Activated CD4-positive, alpha-beta memory T cell treated with anti-CD3 and anti-CD28 coated beads for 36 hours (primary cell): ENCODE measurements at regions not wholly inside any gene's neighbourhood (a gene's known extent, or its start where the extent isn't known, plus 50 kb on each side); places are given as distances from the start of the nearest gene placed in this dataset.

ENCODE experiments used
- CTCF ChIA-PET: fragments of 350-600 bp; sonication (Branson Sonifier 250); formaldehyde crosslinking; loops from one replicate; lab custom pipeline; 2021; ENCODE audit warnings: antibody characterized with exemption, inconsistent platforms; lab: Charles Lee
- POLR2A ChIA-PET: fragments of 350-600 bp; sonication (Branson Sonifier 250); formaldehyde crosslinking; loops from one replicate; lab custom pipeline; 2021; ENCODE audit warnings: antibody characterized with exemption; lab: Charles Lee
- DNase-seq: peaks from one replicate; pipeline ENCODE4 v3.0.0-alpha.2; 2020
- H3K27ac Mint-ChIP-seq: one replicate; pipeline ENCODE4 v1.8.0; 2021; ENCODE audit warnings: mixed read lengths
- H3K27me3 Mint-ChIP-seq: one replicate; pipeline ENCODE4 v1.8.0; 2021; ENCODE audit warnings: mixed read lengths
- H3K36me3 Mint-ChIP-seq: one replicate; pipeline ENCODE4 v1.8.0; 2021; ENCODE audit warnings: mixed read lengths
- H3K4me1 Mint-ChIP-seq: one replicate; pipeline ENCODE4 v1.8.0; 2021; ENCODE audit warnings: low read depth, mixed read lengths
- H3K4me3 Mint-ChIP-seq: one replicate; pipeline ENCODE4 v1.8.0; 2021; ENCODE audit warnings: mild to moderate bottlenecking, mixed read lengths
- H3K9me3 Mint-ChIP-seq: one replicate; pipeline ENCODE4 v1.8.0; 2021; ENCODE audit warnings: mixed read lengths
- intact Hi-C: fragments of 100-400 bp; cut with micrococcal nuclease; formaldehyde crosslinking; loops from one replicate; pipeline ENCODE4 v1.15.1; 2023

DNA sequence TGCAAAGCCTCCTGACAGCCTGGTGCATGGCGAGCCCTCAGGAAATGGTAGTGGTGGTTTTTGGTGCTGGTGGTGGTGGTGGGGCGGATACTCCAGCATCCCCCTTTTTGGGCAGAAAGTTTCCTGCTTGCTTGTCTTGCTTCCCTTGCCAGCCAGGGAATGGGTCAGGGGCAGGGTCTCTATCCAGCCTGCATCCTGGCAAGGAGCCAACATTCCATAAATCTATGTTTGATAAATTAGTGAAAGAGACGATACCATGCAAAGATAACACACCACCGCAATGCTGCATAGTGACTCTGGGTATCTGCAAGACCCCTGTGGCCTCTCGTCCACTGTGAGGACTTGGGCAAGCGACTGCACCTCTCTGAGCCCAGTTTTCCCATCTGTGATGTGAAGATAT, 246.2 kb downstream of the LRFN2 start:
- Mint-ChIP-seq H3K27me3 (peaks cover 6% of the 10 kb centered on the region), H3K4me3 (no peak overlapping the region)

DNA sequence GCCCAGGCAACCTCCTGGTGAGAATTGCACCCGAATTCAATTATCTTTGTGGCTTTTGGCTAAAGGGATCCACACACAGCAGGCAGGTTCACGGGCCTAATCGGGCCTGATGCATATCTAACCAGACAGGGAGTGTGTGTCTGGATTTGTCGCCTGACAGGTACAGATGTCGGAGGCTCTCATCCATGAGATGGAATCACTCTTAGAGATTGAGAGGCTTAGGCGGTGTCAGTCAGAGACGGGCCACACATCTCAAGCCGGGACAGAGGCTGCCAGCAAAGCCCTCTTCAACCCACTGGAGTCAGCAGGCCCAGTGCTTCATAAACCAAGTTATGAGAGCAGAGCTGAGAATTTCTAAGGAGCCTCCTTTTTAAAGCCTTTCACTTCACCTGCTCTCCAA, 247.0 kb downstream of the LRFN2 start:
- ChIA-PET POLR2A (no interaction called here), CTCF (no interaction called here)
- no peaks in the 10 kb centered on the region for H3K9me3 Mint-ChIP-seq
- H3K27ac Mint-ChIP-seq: no peak overlapping the region
- no peaks in the 10 kb centered on the region for H3K4me1 Mint-ChIP-seq
- H3K27me3 Mint-ChIP-seq: peaks cover 7% of the 10 kb centered on the region
- intact Hi-C loops: no loop called here
- no peaks in the 10 kb centered on the region for H3K36me3 Mint-ChIP-seq
- H3K4me3 Mint-ChIP-seq: no peak overlapping the region
- no peak for DNase-seq

More for the DNA sequence above, 246.2 kb downstream of the LRFN2 start:
- no peaks in the 10 kb centered on the region for H3K36me3 Mint-ChIP-seq
- no peak for DNase-seq
- H3K4me1 Mint-ChIP-seq: no peaks in the 10 kb centered on the region
- H3K27ac Mint-ChIP-seq: no peak overlapping the region
- intact Hi-C loops: no loop called here
- CTCF ChIA-PET: no interaction called here
- H3K9me3 Mint-ChIP-seq: no peaks in the 10 kb centered on the region
- POLR2A ChIA-PET: no interaction called here

DNA sequence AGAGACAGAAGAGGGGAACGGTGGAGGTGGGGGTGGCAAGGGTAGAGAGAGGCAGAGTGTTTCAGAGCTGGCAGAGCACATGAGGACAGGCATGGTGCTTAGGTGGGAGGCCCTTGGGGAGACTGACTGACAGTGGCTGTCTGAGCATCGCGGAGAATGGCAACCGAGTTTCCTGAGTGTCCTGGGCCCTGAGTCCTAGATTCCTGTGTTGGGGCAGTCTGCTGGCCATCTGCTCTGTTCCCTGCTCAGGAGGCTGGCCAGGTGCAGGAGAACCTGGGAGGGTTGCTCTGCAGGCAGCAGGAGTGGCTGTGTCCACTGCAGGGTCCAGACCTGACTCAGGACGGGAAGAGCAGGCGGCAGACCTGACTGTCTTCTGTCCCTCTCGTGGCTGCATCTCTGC, 248.9 kb downstream of the LRFN2 start:
- CTCF ChIA-PET: no interaction called here
- Mint-ChIP-seq H3K9me3 (no peaks in the 10 kb centered on the region), H3K27ac (no peak overlapping the region), H3K4me1 (no peaks in the 10 kb centered on the region), H3K36me3 (no peaks in the 10 kb centered on the region), H3K4me3 (no peak overlapping the region), H3K27me3 (peaks cover 7% of the 10 kb centered on the region)
- intact Hi-C loops: no loop called here
- DNase-seq: no peak
- POLR2A ChIA-PET: no interaction called here

DNA sequence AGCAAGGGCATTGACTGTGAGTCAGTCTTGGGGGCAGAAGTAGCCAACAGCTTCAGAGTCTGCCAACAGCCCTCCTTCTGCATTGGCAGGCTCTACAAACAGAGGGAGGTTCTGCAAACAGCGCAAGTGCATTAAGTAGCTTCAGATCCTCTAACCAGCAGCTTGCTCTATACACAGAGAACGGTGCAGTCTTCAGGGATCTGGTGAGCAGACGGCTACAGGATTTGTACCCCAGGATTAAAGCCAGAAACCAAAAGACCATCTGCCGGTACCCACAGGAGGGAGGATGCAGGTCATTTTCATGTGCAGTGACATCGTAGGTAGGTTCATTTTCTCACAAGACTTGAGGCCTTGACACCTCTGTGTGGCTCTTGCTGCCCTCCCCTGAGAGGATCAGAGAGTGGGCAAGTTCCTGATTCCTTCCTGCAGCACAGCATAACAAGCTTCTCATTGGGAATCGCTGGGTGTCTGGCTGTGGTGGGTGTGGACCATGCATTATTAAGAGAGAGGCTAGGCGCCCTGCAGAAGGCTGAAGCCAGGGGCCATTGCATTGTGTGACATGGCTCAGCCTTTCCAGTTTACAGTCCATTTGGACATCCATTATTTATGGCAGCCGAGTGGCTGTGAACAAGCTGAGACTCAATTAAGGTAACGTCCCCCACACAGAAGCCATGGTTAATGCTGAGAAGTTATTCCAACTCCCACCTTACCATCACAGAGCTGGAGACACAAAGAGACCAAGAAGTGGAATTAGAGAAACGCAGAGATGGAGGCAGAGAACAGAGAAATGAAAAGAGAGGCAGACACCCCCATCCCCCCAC, 250.0 kb downstream of the LRFN2 start:
- H3K27ac Mint-ChIP-seq: no peak overlapping the region
- CTCF ChIA-PET: no interaction called here
- intact Hi-C loops: no loop called here
- no peaks in the 10 kb centered on the region for H3K36me3 Mint-ChIP-seq
- H3K4me1 Mint-ChIP-seq: no peaks in the 10 kb centered on the region
- no peak overlapping the region for H3K4me3 Mint-ChIP-seq
- H3K27me3 Mint-ChIP-seq: peaks cover 7% of the 10 kb centered on the region
- POLR2A ChIA-PET: no interaction called here
- no peak for DNase-seq
- H3K9me3 Mint-ChIP-seq: no peaks in the 10 kb centered on the region

DNA sequence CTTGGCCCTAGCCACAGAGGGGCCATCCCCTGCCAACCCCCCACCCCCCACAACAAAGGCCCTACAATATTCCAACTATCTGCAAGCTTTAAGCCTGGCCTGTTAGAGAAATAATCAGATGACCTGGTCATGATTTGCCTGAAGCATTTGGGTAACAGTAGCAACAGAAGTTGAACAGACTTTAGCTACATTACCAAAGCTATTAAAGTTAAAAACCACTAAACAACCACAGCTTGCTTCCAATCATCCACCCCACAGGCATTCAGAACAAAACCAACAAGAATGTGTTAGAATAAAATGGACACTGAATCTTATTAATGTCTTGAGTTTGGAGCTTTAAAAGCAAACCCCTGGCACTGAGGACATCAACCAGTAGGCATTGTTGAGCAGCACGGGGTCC, 250.9 kb downstream of the LRFN2 start:
- ChIA-PET POLR2A (no interaction called here), CTCF (no interaction called here)
- Mint-ChIP-seq H3K27me3 (peaks cover 7% of the 10 kb centered on the region), H3K27ac (no peak overlapping the region), H3K4me1 (no peaks in the 10 kb centered on the region), H3K4me3 (no peak overlapping the region), H3K9me3 (no peaks in the 10 kb centered on the region), H3K36me3 (no peaks in the 10 kb centered on the region)
- no peak for DNase-seq
- intact Hi-C loops: no loop called here

DNA sequence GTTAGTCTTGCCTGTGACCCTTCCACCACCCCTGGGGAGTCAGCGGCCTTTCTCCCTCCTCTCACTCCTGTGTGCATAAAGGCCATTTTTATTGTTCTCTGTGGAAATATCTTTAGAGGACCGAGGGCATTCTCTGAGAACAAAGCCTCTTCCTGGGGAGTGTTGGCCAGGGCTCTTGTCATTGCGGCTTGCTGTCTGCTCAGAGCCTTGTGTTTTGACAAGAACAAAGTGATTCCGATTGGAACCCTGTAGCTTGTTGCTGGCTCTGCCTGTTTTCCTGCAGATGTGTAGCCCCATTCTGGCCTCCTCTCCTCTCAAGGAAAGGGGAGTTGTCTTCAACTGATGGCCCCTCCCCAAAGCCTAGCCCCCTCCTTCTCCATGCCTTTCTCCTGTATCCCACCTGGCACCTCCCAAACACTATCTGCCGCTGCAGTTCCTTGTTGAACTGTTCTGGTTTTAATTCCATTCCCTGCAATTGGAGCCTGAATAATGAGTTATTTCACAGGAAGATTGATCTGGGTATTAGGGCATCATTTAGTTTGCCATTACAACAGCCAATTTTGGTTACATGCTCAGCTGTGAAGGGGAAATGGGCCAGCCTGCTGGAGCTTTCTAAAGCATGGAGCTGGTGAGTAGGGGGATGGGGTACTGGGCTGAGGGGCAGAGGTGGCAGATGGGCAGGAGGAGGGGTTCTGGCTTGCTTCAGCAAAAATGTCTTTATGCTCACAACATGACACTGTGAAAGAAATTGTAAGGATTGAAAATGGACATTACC, 252.5 kb downstream of the LRFN2 start:
- DNase-seq: no peak
- Mint-ChIP-seq H3K4me1 (no peaks in the 10 kb centered on the region), H3K27ac (no peak overlapping the region), H3K27me3 (peaks cover 7% of the 10 kb centered on the region), H3K4me3 (no peak overlapping the region), H3K36me3 (no peaks in the 10 kb centered on the region), H3K9me3 (no peaks in the 10 kb centered on the region)
- intact Hi-C loops: no loop called here
- POLR2A ChIA-PET: no interaction called here
- CTCF ChIA-PET: no interaction called here

DNA sequence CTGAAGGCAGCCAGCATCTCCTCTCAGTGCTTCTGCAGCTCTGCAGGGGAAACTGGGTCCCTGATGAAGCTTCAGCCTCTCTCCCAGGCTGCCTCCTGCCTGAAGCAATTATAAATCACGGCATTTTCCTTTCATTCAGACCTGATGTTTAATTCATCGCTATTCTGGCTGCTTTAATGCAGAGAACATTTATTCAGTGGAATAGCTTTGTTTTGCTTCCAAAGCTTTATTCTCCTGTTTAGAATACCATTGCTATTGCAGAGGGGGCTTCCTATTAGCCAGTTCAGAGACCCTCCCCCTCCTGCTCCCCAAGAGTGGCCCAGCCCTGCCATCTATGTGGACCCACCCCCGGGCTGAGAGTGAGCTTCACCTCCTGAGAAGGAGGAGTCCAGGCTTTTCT, 255.6 kb downstream of the LRFN2 start:
- Mint-ChIP-seq H3K4me3 (no peak overlapping the region), H3K27ac (no peak overlapping the region), H3K36me3 (no peaks in the 10 kb centered on the region), H3K4me1 (no peaks in the 10 kb centered on the region), H3K27me3 (peaks cover 18% of the 10 kb centered on the region), H3K9me3 (no peaks in the 10 kb centered on the region)
- DNase-seq: no peak
- POLR2A ChIA-PET: no interaction called here
- intact Hi-C loops: no loop called here
- CTCF ChIA-PET: no interaction called here

DNA sequence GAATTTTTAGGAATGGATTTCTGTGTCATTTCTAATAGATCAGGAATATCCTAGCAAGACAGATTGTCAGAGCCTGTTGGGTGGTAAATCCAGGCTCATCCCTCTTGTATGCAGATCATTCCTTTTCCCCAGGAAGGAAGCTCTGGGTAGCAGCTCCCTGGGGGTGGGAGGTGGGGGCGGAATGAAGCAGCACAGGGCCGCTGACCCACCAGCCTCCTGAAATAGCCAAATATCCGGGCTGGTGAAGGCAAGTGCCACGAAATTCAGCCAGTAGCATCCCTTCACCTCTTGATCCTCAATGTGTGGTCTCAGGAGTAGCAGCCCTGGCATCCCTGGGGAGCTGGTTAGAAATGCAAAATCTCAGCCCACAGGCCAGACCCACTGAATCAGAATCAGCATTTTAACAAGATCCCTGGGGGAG, 256.9 kb downstream of the LRFN2 start:
- Mint-ChIP-seq H3K9me3 (no peaks in the 10 kb centered on the region), H3K27me3 (peaks cover 16% of the 10 kb centered on the region), H3K4me3 (no peak overlapping the region), H3K27ac (no peak overlapping the region), H3K36me3 (no peaks in the 10 kb centered on the region), H3K4me1 (no peaks in the 10 kb centered on the region)
- POLR2A ChIA-PET: no interaction called here
- intact Hi-C loops: no loop called here
- DNase-seq: no peak
- CTCF ChIA-PET: interaction anchor here (0.6 kb wide), 1 partner anchor 237 kb away, joined by 3 read pairs; no protein-coding TSS in a partner anchor

DNA sequence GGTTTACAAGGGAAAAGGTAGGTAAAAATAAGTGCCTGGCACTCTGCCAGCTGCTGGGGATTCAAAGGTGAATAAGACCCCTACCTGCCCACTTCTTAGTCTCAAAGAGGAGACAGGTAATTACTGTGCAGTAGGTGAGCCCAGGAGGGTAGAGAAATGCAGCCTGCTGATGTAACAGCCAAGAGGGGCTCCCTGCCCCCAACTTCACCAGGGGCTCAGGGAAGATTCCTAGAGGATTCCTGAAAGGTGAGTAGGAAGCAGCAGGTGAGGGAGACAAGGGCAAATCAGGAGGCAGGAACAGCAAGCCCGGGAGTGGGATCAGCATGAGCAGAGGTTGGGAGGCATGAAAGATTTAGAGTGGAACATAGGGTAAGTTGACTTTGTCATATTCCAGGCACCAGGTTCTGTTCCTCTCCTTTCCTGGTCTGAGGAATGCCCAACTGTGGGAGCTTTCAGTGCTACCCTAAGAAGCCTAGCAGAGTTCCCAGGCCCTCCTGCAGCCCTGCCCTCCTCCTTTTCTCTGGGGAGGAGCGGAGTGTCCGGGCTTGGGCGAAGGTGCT, 258.1 kb downstream of the LRFN2 start:
- Mint-ChIP-seq H3K36me3 (no peaks in the 10 kb centered on the region), H3K4me3 (no peak overlapping the region), H3K27me3 (peaks cover 19% of the 10 kb centered on the region), H3K4me1 (no peaks in the 10 kb centered on the region), H3K27ac (no peak overlapping the region), H3K9me3 (no peaks in the 10 kb centered on the region)
- POLR2A ChIA-PET: no interaction called here
- no peak for DNase-seq
- CTCF ChIA-PET: interaction anchor here (1.0 kb wide), 2 partner anchors 16 to 275 kb away, joined by 3 to 4 read pairs; no protein-coding TSS in a partner anchor
- intact Hi-C loops: loop anchor here (5.0 to 10.0 kb wide), 3 partner anchors 258 to 583 kb away; partner anchors contain the start of gene LRFN2

DNA sequence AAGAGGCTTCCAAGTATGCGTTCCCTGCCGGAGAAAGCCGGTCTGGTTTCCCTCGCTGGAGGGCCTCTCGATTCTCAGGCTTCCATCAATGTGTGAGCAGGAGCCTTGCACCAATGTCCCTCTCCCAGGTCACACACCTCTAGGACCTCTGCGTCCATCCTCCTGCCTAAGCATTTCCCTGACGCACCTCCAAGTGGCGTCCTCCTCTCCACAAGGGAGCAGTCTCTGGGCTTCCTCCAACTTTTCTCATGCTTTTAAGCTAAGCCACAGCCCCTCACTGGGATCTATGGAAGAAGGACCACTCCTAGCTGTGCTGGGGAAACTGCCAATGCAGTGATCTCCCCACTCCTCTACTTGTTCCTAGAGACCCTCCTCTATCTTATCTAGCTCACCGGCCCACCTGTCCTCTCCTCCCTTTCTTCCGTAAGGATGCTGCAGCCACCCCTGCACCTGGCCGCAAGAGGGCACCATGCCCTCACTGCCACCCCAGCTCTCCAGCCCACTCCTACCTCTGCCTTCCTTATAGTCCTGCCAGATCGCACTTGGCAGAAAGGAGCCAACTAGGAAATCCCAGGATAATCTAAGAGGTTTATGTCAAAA, 258.7 kb downstream of the LRFN2 start:
- intact Hi-C loops: loop anchor here (5.0 to 10.0 kb wide), 3 partner anchors 259 to 584 kb away; partner anchors contain the start of gene LRFN2

DNA sequence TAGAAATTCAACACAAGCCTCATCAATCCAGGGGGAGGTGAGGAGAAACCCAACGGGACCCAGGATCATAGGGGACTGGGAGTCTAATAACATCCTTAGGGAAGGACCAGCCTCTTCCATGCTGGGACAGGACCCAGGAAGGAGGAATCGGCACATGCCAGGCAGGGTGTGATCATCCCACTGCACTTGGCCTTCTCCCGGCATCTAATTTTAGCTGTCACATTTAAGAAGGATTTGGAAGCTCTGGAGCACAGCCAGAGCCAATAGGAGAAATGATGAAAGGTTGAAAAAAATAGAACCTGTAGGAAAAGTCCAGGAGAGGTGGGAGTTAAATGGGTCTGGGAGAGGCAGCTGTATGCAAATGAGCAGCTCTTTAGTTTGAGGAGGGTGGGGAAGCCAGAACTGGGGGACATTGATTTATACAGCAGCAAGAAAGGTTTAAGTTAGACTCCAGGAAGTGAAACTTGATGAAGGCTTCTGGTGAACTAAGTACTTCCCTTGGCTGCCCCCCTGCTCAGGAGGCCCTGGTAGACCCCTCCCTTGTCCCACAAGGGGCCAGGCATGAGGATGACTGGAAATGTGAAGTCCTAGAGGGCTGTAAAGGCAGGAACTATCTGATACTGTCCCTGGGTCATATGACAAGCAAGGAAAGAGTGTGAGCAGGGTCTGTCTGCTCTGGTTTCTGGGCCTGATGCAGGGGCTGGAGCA, 260.3 kb downstream of the LRFN2 start:
- CTCF ChIA-PET: no interaction called here
- Mint-ChIP-seq H3K27me3 (peaks cover 24% of the 10 kb centered on the region), H3K36me3 (no peaks in the 10 kb centered on the region), H3K27ac (no peak overlapping the region), H3K4me3 (no peak overlapping the region), H3K9me3 (no peaks in the 10 kb centered on the region), H3K4me1 (no peaks in the 10 kb centered on the region)
- POLR2A ChIA-PET: no interaction called here
- intact Hi-C loops: loop anchor here (5.0 to 10.0 kb wide), 3 partner anchors 260 to 585 kb away; partner anchors contain the start of gene LRFN2
- DNase-seq: no peak

More for the DNA sequence above, 258.7 kb downstream of the LRFN2 start:
- Mint-ChIP-seq H3K9me3 (no peaks in the 10 kb centered on the region), H3K4me1 (no peaks in the 10 kb centered on the region), H3K27me3 (peaks cover 19% of the 10 kb centered on the region), H3K4me3 (no peak overlapping the region), H3K36me3 (no peaks in the 10 kb centered on the region), H3K27ac (no peak overlapping the region)
- CTCF ChIA-PET: interaction anchor here (1.0 kb wide), 2 partner anchors 16 to 276 kb away, joined by 3 to 4 read pairs; no protein-coding TSS in a partner anchor
- POLR2A ChIA-PET: no interaction called here
- DNase-seq: peak; percentile 42
